ENCODE measurements at regions not wholly inside any gene's neighbourhood (a gene's known extent, or its start where the extent isn't known, plus 50 kb on each side); places are given as distances from the start of the nearest gene placed in this dataset.

DNA sequence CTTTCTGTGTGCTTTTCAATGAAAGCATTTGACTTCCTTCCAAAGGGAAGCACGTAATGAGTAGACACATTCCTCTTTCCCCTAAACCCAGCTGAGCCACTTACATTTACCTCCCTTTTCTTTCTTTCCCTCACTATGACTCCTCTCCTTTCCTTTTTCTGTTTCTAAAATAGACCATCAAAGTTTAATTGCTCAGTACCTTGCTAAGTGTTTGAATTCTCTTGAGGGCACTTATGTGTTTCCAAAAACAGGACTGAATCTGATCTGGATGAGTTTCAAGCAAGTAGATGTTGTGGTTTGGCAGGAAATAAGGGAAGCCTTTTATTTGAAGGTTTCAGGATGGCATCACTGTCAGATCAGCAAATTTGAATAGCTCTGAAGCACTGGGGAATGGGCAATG, 396.2 kb downstream of the REEP3 start:
- H3K4me2 ChIP-seq (ENCODE audit: low read length) = no peak overlapping the region
- no peaks in the 10 kb centered on the region for H4K20me1 ChIP-seq (ENCODE audit: insufficient read depth, low read length)
- no peaks in the 10 kb centered on the region for H3K9me2 ChIP-seq (ENCODE audit: low read depth, low read length)
- TF ChIP-seq, protein P1, sequence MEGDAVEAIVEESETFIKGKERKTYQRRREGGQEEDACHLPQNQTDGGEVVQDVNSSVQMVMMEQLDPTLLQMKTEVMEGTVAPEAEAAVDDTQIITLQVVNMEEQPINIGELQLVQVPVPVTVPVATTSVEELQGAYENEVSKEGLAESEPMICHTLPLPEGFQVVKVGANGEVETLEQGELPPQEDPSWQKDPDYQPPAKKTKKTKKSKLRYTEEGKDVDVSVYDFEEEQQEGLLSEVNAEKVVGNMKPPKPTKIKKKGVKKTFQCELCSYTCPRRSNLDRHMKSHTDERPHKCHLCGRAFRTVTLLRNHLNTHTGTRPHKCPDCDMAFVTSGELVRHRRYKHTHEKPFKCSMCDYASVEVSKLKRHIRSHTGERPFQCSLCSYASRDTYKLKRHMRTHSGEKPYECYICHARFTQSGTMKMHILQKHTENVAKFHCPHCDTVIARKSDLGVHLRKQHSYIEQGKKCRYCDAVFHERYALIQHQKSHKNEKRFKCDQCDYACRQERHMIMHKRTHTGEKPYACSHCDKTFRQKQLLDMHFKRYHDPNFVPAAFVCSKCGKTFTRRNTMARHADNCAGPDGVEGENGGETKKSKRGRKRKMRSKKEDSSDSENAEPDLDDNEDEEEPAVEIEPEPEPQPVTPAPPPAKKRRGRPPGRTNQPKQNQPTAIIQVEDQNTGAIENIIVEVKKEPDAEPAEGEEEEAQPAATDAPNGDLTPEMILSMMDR (IDR thresholded peaks at IDR 0.05; ENCODE audit: low read length) = no peak
- no peaks in the 10 kb centered on the region for H3K27me3 ChIP-seq (ENCODE audit: insufficient read depth, low read length)
- H3K36me3 ChIP-seq (ENCODE audit: insufficient read depth, low read length) = no peaks in the 10 kb centered on the region
- H3K27ac ChIP-seq (ENCODE audit: low read depth, low read length, poor library complexity, severe bottlenecking) = no peak overlapping the region
- H2AFZ ChIP-seq (ENCODE audit: low read length) = no peak overlapping the region
- no peak overlapping the region for H3K4me3 ChIP-seq (ENCODE audit: low read depth, low read length, poor library complexity, severe bottlenecking)
- no peak overlapping the region for H3K9ac ChIP-seq (ENCODE audit: low read length)
- no peaks in the 10 kb centered on the region for H3K4me1 ChIP-seq (ENCODE audit: insufficient read depth, low read length, severe bottlenecking)
- H3F3A ChIP-seq (ENCODE audit: insufficient read depth, low read length) = no peaks in the 10 kb centered on the region
- H3K79me2 ChIP-seq (ENCODE audit: insufficient read depth, low read length) = no peaks in the 10 kb centered on the region
- no peaks in the 10 kb centered on the region for H3K9me3 ChIP-seq (ENCODE audit: low read length)

DNA sequence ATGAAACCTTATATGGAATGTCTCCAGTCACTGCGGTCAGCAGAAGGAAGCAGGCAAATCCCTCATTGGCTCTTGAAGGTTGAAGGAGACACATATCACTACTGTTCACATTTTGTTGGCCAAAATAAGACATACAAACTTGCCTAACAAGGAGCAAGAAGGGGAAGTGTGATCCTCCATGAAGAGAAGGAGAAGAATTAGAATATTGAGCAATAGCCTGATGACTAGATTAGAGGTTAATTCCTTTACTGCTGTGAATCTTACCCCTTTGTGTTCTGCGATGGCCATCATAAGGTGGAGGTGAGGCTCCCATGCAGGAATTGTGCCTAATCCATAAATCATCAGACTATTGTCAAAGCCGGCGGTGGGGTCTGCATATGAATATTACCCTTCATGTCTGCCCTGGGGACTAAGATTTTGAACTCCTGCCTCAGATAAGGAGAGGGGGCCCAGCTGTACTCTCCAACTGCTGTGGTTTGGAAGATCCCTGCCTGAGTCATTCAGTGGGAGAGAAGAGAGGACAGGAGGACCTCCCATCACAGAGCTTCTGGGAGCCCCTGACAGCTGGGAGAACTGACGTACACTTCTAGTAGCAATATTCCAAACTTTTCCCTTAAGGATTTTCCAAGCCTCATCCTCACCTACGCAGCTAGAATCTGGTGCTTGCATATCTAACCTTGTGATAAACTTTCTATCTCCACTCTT, 398.5 kb downstream of the REEP3 start:
- no peak overlapping the region for H3K4me2 ChIP-seq (ENCODE audit: low read length)
- no peaks in the 10 kb centered on the region for H3K36me3 ChIP-seq (ENCODE audit: insufficient read depth, low read length)
- H3F3A ChIP-seq (ENCODE audit: insufficient read depth, low read length) = no peaks in the 10 kb centered on the region
- H3K27me3 ChIP-seq (ENCODE audit: insufficient read depth, low read length) = no peaks in the 10 kb centered on the region
- no peak for TF ChIP-seq EZH2 (IDR thresholded peaks at IDR 0.05; ENCODE audit: borderline replicate concordance, low read length)
- TF ChIP-seq, protein P1 (IDR thresholded peaks at IDR 0.05; ENCODE audit: low read length) = no peak
- no peaks in the 10 kb centered on the region for H3K9me2 ChIP-seq (ENCODE audit: low read depth, low read length)
- no peak overlapping the region for H3K27ac ChIP-seq (ENCODE audit: low read depth, low read length, poor library complexity, severe bottlenecking)
- no peak overlapping the region for H3K4me3 ChIP-seq (ENCODE audit: low read depth, low read length, poor library complexity, severe bottlenecking)
- H3K9ac ChIP-seq (ENCODE audit: low read length) = no peak overlapping the region
- H3K4me1 ChIP-seq (ENCODE audit: insufficient read depth, low read length, severe bottlenecking) = no peaks in the 10 kb centered on the region
- H3K79me2 ChIP-seq (ENCODE audit: insufficient read depth, low read length) = no peaks in the 10 kb centered on the region
- no peaks in the 10 kb centered on the region for H3K9me3 ChIP-seq (ENCODE audit: low read length)
- no peaks in the 10 kb centered on the region for H4K20me1 ChIP-seq (ENCODE audit: insufficient read depth, low read length)
- H2AFZ ChIP-seq (ENCODE audit: low read length) = no peak overlapping the region

DNA sequence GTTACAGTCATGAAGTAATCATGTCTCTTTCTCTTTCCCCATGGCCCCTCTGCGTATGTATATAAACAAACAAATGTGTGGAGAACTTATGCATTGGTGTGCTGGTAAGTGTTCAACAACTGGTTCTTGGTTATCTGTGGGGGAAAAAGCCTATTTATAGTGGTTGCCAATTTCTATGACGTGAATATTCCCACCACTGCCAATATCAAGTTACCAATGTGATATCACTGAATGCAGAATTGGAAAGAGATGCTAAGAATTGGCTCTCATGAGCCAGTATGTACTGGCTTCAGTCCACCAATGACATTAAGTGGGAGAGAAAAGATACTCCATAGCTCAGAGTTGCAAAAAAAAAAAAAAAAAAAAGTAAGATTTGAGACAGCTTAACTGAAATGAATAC, 399.7 kb downstream of the REEP3 start:
- Histone ChIP-seq H3K9me2 (ENCODE audit: low read depth, low read length) (no peaks in the 10 kb centered on the region), H3K4me2 (ENCODE audit: low read length) (no peak overlapping the region), H3K9ac (ENCODE audit: low read length) (no peak overlapping the region), H3K27ac (ENCODE audit: low read depth, low read length, poor library complexity, severe bottlenecking) (no peak overlapping the region), H3K4me3 (ENCODE audit: low read depth, low read length, poor library complexity, severe bottlenecking) (no peak overlapping the region), H3K9me3 (ENCODE audit: low read length) (no peaks in the 10 kb centered on the region), H3K79me2 (ENCODE audit: insufficient read depth, low read length) (no peaks in the 10 kb centered on the region), H3K4me1 (ENCODE audit: insufficient read depth, low read length, severe bottlenecking) (no peaks in the 10 kb centered on the region), H3K36me3 (ENCODE audit: insufficient read depth, low read length) (no peaks in the 10 kb centered on the region), H4K20me1 (ENCODE audit: insufficient read depth, low read length) (no peaks in the 10 kb centered on the region), H3F3A (ENCODE audit: insufficient read depth, low read length) (no peaks in the 10 kb centered on the region), H3K27me3 (ENCODE audit: insufficient read depth, low read length) (no peaks in the 10 kb centered on the region), H2AFZ (ENCODE audit: low read length) (no peak overlapping the region)
- TF ChIP-seq, protein P1 (IDR thresholded peaks at IDR 0.05; ENCODE audit: low read length) = no peak
- TF ChIP-seq EZH2 (IDR thresholded peaks at IDR 0.05; ENCODE audit: borderline replicate concordance, low read length) = no peak
